HG02938 (cell line): ENCODE measurements at regions not wholly inside any gene's neighbourhood (a gene's known extent, or its start where the extent isn't known, plus 50 kb on each side); places are given as distances from the start of the nearest gene placed in this dataset.

Source experiments
- ATAC-seq: cut with Tn5 transposase; IDR thresholded peaks from one replicate; pipeline ENCODE4 v1.9.1; 2021; ENCODE audit warnings: mild to moderate bottlenecking, moderate library complexity; ENCODE audit not compliant: unreplicated experiment

DNA sequence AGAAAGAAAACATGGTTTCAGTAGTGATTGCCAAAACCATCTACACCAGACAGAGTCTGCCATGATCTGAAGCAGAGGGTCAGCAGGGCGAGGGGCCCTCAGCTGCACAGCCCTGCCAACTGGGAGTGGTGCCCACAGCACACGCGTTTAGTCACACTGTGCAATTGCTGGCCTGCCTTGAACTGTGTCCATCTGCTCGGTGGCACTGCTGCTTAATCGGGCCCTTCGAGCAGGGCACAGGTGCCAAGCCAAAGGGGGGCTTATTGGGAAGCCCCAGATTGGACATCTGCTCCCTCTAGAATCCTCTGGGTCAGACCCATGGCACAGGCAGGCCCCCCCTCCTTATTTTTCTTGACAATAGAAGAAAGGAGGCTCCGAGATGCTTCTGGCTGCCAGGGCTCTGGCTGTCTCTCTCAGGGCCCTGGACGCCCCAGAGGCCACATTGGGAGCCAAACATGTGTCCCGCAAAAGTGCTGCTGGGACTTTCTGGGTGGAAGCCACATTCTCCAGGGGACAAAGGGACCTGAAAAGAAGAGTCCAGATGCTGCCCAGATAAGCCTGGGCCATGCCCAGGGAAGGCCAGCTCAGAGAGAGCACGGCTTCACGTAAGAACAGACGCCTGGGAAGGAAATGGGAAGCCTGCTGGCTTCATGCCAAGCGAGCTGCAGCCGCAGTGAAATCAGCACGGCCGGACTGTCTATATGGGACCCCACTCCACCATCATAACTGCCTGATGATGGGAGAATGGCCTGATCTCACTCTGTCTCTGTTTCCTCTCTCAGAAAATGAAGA is 349.2 kb downstream of the GADD45G start:
- no peak for ATAC-seq

DNA sequence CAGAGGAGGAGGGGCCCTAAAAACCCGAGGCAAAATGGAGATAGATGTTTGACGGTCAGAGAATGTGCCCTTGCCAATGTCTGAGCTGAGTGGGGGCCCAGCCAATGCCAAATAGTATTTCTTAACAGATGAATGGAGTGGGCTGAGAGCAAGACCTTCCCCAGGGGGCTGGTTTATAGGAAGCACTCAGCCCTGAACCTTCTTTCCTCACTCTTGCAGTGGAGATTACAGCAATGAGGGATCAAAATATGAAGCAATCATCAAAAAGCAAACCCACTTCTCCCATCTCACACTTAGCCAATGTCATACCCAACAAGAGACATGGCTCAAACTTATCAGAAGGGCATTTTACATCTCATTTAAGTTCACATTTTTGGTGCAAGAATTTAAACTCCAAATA is 350.3 kb downstream of the GADD45G start:
- no peak for ATAC-seq

DNA sequence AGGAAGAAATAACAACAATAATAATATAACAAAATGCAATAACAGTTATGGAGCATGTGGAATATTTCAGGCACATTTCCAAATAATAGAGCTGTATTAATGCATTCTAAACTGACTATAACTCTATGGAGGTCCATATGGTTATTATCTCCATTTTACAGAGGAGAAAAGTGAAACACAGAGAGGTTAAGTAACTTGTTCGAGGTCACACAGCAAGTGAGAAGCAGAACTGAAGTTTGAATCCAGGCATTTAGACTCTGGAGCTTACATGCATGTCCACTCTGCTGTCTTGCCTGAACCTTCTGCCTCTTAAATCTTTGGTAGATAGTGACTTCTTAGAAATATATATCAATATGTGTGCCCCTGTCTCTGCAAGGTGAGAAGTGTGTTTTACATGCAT is 350.8 kb downstream of the GADD45G start:
- no peak for ATAC-seq

DNA sequence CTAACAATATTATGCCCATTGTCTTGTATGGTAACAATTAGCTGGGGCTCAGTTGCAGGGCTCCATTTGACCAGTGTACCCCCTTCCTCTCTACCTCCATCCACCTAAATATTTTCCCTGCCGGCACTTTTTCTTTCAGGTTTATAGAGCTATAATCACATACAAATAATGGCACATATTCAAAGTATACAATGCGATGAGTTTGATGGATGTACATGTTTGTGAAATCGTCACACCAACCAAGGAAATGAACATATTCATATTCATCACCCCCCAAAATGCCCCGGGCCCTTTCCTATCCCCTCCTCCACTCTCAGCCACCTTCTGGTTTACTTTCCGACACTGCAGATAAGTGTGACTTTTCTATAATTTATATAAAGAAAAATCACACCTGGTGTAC is 351.5 kb downstream of the GADD45G start:
- no peak for ATAC-seq

DNA sequence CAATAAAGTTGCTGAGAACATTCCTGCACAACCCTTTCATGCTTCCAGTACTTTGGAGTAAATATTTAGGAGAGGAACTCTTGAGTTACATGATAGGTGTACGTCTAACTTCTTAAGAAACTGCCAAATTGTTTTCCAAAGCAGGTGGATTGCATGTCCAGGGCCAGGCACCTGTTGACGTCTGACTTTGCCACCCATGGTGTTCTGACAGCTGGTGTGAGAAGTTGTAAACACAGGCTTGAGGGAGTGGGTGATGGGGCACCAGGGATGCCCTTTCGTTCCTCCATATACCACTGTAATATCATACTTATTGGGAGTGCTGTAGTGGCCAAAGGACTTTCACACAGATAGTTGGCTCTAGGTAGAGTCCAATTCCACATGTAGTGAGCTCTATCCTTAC is 352.1 kb downstream of the GADD45G start:
- ATAC-seq = no peak

DNA sequence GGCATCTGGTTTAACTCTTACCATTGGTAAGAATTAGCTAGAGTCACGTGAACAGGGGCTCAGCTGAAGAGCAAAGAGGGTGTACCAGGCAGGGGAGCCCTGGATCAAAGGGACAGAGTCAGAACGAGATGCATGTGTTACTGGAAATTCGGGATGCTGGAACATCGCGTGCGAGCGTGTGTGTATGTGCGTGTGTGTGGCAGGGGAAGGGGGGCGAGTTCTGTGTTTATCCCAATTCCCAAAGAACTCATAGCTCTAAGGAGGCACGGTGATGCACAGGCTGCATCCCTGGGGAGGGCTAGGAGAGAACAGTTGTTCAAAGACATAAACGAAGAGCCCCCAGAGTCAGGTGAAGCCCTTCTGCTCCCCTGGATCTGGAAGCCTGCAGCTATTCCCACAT is 353.3 kb downstream of the GADD45G start:
- no peak for ATAC-seq

DNA sequence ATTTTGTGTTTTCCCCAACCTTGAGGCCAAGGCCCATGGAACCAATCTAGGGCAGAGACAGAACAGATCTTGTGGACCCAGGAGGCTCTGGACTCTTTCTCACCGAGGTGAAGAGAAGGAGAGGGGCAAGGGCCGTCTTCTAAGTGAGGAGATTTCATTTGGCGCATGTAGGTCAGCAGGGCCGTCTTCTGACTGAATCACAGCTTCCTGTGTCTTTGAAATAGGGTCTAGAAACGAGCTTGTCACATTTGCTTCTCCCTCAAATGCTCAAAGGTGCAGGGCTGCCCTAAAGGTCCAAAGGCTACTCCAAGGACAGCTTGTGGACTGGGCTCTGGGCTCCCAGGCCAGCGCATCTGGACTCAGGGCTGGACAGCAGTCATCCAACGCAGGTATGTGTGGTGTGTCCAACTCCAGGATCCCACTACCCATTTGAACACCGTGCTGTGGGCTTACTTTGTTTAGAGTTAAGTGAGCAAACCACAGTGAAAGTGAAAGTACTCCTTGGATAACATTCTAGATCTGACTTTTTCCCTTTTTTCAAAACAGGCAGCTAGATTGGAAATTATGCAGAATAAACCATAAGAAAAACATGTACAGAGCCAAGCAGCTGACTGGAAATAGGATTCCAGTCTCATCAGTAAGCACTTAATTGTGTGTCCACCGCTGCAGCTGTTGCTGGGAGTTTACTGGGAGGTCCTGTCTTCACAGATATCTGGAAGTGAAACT is 357.0 kb downstream of the GADD45G start:
- ATAC-seq = no peak

DNA sequence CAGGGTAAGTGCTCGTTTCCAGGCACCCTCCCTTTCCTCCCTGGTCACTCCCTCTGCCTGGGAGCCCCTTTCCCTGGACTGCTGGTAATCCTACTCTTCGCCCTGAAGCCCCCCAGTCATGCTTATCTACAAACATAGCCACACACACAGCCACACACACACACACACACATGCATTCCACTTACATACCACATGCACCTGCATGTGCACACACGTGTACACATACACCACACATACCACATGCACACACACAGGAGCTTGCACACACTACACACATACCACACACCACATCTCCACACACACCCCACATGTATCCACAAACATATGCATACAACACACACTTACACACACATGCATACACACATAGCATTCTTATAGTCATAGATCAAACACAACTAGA is 358.5 kb downstream of the GADD45G start:
- no peak for ATAC-seq

DNA sequence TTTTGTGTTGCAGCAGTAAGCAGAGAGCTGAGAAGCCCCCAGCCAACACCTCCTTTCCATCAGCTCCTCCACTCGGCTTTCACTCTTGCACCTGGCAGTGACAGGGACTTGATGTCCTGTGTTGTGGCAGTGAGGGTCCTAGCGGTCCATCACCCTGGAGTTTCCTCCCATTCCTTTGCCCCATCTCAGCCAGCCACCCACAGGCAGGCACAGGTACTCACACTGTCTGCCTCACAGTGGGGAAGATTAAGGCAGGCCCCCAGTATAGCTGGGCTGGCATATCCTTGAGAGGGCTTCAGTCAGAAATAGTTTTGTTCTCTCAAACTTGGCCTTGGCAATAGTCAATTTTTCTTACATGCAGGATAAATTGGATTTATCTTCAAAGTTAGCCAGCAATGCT is 362.7 kb downstream of the GADD45G start:
- ATAC-seq = no peak

DNA sequence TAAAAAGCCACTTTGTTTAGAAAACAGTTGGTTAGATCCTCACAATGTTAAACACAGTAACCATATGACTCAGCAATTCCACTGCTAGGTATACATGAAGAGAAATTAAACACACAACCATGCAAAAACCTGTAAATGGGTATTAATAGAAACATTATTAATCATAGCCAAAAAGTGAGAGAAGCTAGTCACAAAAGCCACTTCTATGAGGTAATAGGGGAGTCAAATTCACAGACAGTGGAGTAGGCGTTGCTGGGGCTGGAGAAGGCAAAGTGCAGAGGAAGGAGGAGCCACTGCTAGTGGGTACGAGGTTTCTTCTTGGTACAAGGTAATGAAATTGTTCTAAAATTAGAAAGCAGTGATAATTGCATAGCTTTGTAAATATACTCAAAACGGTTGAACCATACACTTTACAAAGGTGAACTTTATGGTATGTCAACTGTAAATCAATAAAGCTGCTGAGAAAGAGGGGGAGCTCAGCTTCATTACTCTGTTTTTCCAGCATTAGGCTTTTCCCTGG is 364.4 kb downstream of the GADD45G start:
- ATAC-seq = no peak

DNA sequence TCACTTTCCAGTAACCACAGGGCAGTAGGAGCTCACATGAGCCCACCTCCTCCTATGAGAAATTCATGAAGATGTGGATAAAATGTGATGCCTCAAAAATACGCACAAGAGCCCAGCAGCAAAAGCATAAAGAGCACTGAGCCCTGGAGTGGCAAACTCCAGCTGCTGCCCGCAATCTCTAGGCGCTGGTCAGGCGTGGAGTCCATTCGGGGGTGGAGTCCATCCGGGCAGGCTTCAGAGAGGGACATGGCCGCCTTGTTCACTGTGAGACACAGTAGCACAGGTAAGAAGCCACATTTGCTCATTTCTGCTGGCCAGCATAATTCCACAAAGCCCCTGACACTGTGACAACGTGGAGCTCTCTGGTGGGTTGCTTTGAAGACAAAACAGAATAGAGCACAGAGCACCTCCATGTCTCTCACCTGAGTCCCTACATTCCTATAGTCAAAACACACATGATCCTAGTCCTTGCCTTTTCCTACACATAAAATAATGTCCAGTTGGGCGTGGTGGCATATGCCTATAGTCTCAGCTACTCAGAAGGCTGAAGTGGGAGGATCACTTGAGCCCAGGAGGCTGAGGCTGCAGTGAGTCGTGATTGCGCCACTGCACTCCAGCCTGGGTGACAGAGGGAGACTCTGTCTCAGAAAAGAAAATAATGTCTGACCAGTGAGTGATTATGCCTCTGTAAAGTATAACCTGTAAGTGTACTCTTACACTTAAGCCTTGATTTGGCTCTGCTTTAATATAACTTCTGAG is 365.2 kb downstream of the GADD45G start:
- no peak for ATAC-seq

DNA sequence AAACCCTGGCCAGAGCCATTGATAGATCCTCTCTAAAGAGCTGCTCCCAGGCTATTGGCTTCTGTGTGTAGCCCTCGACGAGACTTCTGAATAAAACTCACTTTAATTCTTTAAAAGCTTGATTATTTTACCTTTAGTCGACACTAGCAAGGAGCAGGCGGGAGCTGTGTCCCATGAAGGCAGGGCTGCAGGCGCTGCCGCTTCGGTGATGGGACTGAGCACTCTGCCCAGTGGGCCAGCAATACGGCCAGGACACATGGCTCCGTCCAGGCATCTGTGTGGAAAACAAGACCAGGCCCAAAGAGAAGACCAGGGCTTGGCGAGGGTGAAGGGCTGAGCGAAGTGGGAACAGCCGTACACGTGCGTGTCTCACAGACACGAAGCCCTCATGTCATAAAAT is 365.9 kb downstream of the GADD45G start:
- ATAC-seq = no peak

DNA sequence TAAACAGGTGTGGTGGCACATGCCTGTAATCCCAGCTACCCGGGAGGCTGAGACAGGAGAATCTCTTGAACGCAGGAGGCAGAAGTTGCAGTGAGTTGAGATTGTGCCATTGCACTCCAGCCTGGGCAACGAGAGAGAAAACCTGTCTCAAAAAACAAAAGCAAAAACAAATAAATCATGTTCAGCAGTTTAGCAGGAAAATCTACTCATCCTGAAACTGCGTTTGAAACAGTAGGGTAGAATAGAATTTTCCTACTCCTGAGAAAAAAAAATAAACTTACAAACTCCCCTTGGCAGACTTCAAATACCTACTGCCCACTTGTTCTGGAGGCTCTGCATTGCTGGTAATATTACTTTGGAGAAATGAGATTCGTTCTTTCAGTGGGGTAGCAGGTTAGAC is 367.7 kb downstream of the GADD45G start:
- ATAC-seq = no peak

DNA sequence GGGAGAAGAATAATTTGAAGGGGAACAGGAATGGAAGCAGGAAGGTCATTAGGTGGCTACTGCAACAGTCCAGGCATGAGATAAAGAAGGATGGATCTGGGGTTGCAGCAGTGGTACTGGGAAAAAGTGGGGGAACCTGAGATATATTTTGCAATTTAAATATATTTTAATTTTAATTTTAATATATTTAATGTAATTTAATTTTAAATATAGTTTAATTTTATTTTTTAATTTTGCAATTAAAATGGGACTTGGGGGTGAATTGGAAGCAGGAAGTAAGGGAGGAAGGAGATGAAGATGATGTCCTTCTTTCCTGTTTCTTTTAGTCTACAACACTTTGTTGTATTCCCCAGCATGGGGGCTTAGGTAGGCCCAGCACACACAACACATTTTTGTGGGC is 369.8 kb downstream of the GADD45G start:
- ATAC-seq = no peak

DNA sequence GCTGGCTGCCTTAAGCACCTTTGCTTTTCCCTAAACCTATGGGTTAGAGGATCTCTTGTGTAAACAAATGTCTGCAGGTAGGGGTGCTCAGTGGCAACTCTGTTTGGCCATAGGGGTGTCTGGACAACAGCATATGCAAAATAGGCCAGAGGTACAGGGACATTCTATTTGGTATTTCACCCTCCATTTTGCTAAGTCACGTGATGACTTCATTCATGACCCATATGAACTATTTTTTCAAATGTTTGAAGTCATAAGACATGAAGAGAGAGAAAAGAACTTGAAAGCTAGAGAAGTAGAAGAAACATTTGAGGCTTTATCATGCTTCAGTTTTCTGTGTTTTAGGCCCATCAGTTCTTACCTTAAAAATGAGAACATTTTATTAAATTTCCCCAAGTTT is 370.2 kb downstream of the GADD45G start:
- no peak for ATAC-seq

DNA sequence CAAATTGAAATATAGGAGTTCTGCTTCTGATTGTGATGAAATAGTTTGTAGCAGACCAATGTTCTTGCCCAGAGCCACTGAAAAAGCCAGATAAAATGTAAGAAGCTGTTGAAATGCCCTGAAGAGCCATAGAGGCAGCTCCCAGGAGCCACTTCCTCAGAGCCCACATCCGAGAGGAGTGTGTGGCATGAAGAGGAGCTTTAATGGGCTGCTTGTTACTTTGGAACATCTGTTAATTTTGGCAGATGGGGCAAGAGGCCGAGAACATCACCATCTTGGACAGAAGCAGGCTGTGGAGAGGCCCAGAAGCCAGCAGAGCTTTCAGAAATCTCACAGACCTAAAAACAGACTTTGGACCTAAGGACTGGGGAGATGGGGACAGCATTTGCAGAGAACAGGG is 370.8 kb downstream of the GADD45G start:
- ATAC-seq = no peak

DNA sequence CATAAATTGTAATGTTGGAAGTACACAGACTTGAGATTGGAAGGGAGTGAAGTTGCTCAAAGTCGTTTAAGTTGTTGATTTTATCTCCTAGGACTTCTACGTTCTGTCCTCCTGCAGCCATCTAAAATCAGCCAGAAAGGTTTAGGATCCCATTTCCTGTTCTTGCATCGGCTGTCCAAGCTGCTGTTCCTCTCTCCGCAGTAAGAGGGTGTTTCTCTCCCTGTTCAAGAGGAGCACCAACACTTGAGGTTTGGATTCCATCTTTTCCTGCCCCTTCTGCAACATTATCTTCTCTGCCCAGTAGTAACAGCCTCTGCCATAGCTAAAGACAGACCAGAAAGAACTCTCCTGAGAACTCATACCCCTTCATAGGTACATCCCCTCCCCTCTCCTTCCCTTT is 373.4 kb downstream of the GADD45G start:
- no peak for ATAC-seq

DNA sequence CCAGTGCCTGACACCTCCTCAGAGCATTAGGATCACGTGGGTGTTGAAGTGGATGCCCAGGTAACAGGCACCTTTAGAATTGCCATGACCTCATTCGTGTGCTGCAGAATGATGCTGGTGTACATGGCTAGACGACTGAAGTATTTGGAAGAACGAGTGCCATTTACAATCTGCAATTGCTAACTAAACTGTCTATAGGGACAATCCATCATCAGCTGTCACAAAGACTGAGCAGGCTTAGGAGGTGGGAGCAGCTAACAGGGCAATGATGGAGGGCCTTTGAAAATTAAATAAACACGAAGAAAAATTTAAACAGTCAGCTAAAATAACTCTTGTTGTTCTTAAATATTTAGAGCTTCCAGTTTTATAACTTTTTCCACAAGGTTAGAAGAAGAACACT is 375.8 kb downstream of the GADD45G start:
- no peak for ATAC-seq

DNA sequence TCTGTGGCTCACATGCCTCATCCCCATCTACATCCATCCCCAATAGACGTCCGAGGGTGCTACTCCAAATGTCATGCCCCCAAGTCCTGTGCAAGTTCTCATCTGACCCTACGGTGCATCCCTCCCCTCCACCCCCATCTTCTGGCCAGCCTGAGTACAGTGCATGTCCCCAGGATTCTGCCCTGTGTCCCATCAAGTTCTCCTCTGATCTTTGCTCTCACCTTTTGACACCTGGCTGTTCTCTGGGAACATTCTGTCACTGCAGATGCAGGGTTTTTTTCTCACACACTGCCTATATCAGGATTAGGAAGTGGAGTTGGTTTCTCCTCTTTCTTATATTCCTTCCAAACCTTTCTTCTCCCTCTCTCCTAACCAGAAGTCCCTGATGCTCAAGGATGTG is 377.2 kb downstream of the GADD45G start:
- ATAC-seq = no peak

DNA sequence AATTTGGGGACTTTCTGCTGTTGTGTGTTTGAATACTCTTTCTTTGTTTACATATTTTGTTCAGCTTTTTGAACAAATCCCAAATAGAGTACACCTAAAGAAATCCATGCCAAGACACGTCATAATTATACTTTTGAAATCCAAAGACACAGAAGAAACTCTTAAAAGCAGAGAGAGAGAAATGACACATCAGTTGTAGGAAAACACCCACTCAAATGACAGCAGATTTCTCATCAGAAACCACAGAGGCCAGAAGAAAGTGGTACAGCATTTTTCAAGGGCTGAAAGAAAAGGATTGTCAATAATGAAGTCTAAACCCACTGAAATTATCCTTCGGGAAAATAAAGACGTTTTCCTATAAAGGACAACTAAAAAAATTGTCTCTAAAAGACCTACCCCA is 378.6 kb downstream of the GADD45G start:
- no peak for ATAC-seq

DNA sequence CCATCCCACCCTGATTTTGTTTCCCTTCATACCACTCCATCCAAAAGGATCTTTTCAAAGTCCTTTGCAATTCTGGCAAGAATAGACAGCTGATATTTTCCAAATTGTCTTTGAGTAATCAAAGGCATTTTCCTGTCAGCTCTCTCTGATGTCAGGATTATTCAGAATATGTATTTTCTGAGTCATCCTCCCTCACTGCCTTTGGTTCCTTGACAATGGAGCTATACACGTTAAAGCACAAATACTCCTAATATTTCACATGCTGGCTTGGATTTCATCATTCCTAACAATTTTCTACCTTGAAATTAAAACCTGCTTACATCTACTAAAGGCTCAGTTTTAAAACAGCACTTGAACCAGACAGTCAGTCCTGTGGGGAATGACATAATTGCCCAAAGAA is 379.4 kb downstream of the GADD45G start:
- ATAC-seq = no peak

DNA sequence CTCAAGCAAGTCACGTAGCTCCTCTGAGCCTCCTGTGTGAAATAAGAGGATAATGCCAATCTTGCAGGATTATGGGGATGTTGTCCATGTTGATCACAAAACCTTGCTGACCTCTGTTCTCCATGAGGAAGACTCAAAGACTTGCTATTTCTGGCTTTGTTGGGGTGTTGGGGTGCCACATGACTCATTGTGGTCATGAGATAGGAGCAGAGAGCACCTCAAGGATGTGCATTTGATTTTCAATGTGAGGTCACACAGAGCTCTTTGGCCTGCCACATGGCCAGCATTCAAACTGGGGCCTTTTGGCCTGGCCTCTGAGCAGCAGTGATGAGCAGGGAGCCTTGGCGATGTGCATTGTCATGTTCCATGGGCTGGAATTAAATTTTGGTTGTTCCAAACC is 380.3 kb downstream of the GADD45G start:
- no peak for ATAC-seq
